Vagina (tissue), 2 donors: ENCODE measurements at regions not wholly inside any gene's neighbourhood (a gene's known extent, or its start where the extent isn't known, plus 50 kb on each side); places are given as distances from the start of the nearest gene placed in this dataset.

Experiments used
- POLR2A ChIP-seq, 2 donors: fragments of 450-650 bp; IDR thresholded peaks; one replicate each; pipeline ENCODE4 v1.6.1; 2017; ENCODE audit warnings: antibody characterized with exemption in 2 of 2, mild to moderate bottlenecking in 2 of 2, moderate library complexity in 2 of 2
- POLR2AphosphoS5 ChIP-seq, 2 donors: sonication (generic); formaldehyde crosslinking; IDR thresholded peaks; one replicate each; pipeline ENCODE4 v1.9.0; 2017; ENCODE audit warnings: antibody characterized with exemption in 2 of 2, mild to moderate bottlenecking in 2 of 2, low read depth in 1 of 2; ENCODE audit not compliant: insufficient read depth in 1 of 2
- TF ChIP-seq, protein P1 (sequence below), 3 experiments: fragments of 450-650 bp in 2 of 3; fragments of 200-600 bp in 1 of 3; sonication (generic) in 1 of 3; IDR thresholded peaks; one replicate each; pipeline ENCODE4 v1.5.1; 2017 to 2019; ENCODE audit warnings: antibody characterized with exemption in 3 of 3, mild to moderate bottlenecking in 2 of 3, moderate library complexity in 2 of 3

DNA sequence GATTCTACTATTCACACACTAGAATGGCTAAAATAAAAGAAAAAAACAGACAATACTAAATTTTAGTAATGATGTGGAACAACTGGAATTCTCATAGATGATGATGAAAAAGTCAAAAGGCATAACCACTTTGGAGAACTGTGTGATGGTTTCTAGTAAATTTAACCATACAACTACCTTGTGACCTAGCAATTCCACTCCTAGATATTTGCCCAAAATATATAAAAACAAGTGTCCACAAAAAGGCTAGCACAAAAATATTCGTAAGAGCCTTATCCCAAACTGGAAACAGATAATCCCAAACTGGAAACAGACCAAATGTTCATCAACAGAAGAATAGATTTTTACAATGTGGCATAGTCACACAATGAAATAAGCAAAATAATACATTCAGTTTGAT, 67.9 kb upstream of the PGBD5 start:
- TF ChIP-seq, protein P1, sequence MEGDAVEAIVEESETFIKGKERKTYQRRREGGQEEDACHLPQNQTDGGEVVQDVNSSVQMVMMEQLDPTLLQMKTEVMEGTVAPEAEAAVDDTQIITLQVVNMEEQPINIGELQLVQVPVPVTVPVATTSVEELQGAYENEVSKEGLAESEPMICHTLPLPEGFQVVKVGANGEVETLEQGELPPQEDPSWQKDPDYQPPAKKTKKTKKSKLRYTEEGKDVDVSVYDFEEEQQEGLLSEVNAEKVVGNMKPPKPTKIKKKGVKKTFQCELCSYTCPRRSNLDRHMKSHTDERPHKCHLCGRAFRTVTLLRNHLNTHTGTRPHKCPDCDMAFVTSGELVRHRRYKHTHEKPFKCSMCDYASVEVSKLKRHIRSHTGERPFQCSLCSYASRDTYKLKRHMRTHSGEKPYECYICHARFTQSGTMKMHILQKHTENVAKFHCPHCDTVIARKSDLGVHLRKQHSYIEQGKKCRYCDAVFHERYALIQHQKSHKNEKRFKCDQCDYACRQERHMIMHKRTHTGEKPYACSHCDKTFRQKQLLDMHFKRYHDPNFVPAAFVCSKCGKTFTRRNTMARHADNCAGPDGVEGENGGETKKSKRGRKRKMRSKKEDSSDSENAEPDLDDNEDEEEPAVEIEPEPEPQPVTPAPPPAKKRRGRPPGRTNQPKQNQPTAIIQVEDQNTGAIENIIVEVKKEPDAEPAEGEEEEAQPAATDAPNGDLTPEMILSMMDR (IDR thresholded peaks at IDR 0.05), result no peak
- TF ChIP-seq POLR2A (IDR thresholded peaks at IDR 0.05), result no peak
- TF ChIP-seq POLR2AphosphoS5 (IDR thresholded peaks at IDR 0.05; ENCODE audit: insufficient read depth in 1 of 2, low read depth in 1 of 2), result no peak
